NCI-H2029 treated with DMSO at 0.1 percent for 48 hours (cell line): ENCODE measurements at regions not wholly inside any gene's neighbourhood (a gene's known extent, or its start where the extent isn't known, plus 50 kb on each side); places are given as distances from the start of the nearest gene placed in this dataset.

Experiments
- DNase-seq: peaks from one replicate; lab custom pipeline; 2025; lab: John Stamatoyannopoulos, UW

GRCh38 chr6:9610620-9611415, 804.1 kb downstream of the TFAP2A start:
- no peak for DNase-seq

- DNase-seq: no peak
These were observed 808.3 kb downstream of the TFAP2A start for GRCh38 chr6:9606435-9607134.

- DNase-seq: no peak
These were observed 820.1 kb downstream of the TFAP2A start for GRCh38 chr6:9594746-9595145.

GRCh38 chr6:9593554-9593953, 821.3 kb downstream of the TFAP2A start:
- no peak for DNase-seq

GRCh38 chr6:9583753-9584352, 831.0 kb downstream of the TFAP2A start:
- no peak for DNase-seq

GRCh38 chr6:9581155-9581554, 833.7 kb downstream of the TFAP2A start:
- DNase-seq: no peak

GRCh38 chr6:9576521-9576920, 838.4 kb downstream of the TFAP2A start:
- no peak for DNase-seq

- no peak for DNase-seq
These were observed 848.8 kb downstream of the TFAP2A start for GRCh38 chr6:9566096-9566495.

GRCh38 chr6:9564021-9564420, 850.9 kb downstream of the TFAP2A start:
- DNase-seq: no peak

GRCh38 chr6:9563568-9563967, 851.3 kb downstream of the TFAP2A start:
- no peak for DNase-seq

GRCh38 chr6:9554806-9555205, 860.1 kb downstream of the TFAP2A start:
- DNase-seq: no peak

GRCh38 chr6:9554323-9554722, 860.6 kb downstream of the TFAP2A start:
- no peak for DNase-seq

- no peak for DNase-seq
These were observed 861.9 kb downstream of the TFAP2A start for GRCh38 chr6:9553002-9553401.

- no peak for DNase-seq
These were observed 871.2 kb downstream of the TFAP2A start for GRCh38 chr6:9543649-9544048.

GRCh38 chr6:9540534-9541126, 874.2 kb downstream of the TFAP2A start:
- no peak for DNase-seq

- DNase-seq: no peak
These were observed 874.7 kb downstream of the TFAP2A start for GRCh38 chr6:9540126-9540525.

GRCh38 chr6:9539231-9539755, 875.6 kb downstream of the TFAP2A start:
- no peak for DNase-seq

- DNase-seq: no peak
These were observed 877.5 kb downstream of the TFAP2A start for GRCh38 chr6:9537381-9537780.

- no peak for DNase-seq
These were observed 879.8 kb downstream of the TFAP2A start for GRCh38 chr6:9535106-9535505.

GRCh38 chr6:9532621-9533557, 882.0 kb downstream of the TFAP2A start:
- no peak for DNase-seq

GRCh38 chr6:9527679-9528286, 887.1 kb downstream of the TFAP2A start:
- no peak for DNase-seq
